ENCODE measurements at regions not wholly inside any gene's neighbourhood (a gene's known extent, or its start where the extent isn't known, plus 50 kb on each side); places are given as distances from the start of the nearest gene placed in this dataset.
A peak's percentile ranks its signal among the peaks of the same experiment; 100 is the strongest.

GRCh38 chr4:59240011-59240410 lies 1960.1 kb upstream of the ADGRL3 start:
- H3K23me2 ChIP-seq (ENCODE audit: low read depth, low read length) = no peaks in the 10 kb centered on the region
- H3K4me1 ChIP-seq (replicated peaks in 1 of 4; ENCODE audit: control insufficient read depth in 3 of 4, insufficient read depth in 4 of 4, low read length in 3 of 4) = no peaks in the 10 kb centered on the region
- H2BK12ac ChIP-seq (ENCODE audit: low read depth, low read length) = no peak overlapping the region
- 74% methylated on average over 7 of the region's 7 CpGs; no CpG with 5 or more reads in 1 of the 2 experiments for WGBS, 2 experiments (ENCODE audit: extremely low coverage in 1 of 2, insufficient coverage in 1 of 2, insufficient read length in 1 of 2, insufficient replicate concordance in 2 of 2, low coverage in 1 of 2, low lambda C conversion rate in 2 of 2, missing lambda C conversion rate in 1 of 2)
- H3K36me3 ChIP-seq (ENCODE audit: control insufficient read depth in 2 of 4, insufficient read depth in 4 of 4, low read length in 3 of 4) = no peaks in the 10 kb centered on the region
- no peak overlapping the region for H3K23ac ChIP-seq (ENCODE audit: insufficient read length)
- H3K14ac ChIP-seq (ENCODE audit: insufficient read length) = no peak overlapping the region
- FAIRE-seq = no peak
- H2BK20ac ChIP-seq (ENCODE audit: low read length) = no peak overlapping the region; the same call in 1 of the 2 replicates
- H3K9ac ChIP-seq (replicated peaks in 1 of 4; ENCODE audit: extremely low read depth in 1 of 4, low read depth in 3 of 4, low read length in 3 of 4) = no peak overlapping the region
- H2BK120ac ChIP-seq (replicated peaks; ENCODE audit: low read depth, low read length) = no peak overlapping the region
- no peak overlapping the region for H2BK5ac ChIP-seq (ENCODE audit: low read depth, low read length)
- no peaks in the 10 kb centered on the region for H3K79me2 ChIP-seq (ENCODE audit: control insufficient read depth in 1 of 2, insufficient read depth in 2 of 2, low read length in 2 of 2)
- no peak overlapping the region for H2AK5ac ChIP-seq (ENCODE audit: low read depth, low read length)
- ChIA-PET POLR2A (ENCODE audit: partially characterized antibody) (no interaction called here), CTCF (ENCODE audit: partially characterized antibody) (no interaction called here)
- H4K5ac ChIP-seq (ENCODE audit: insufficient read length, low read depth, low read length) = no peak overlapping the region
- DNase-seq (ENCODE audit: low read depth in 1 of 2, low spot score in 2 of 2) = no peak
- H3K4me2 ChIP-seq (ENCODE audit: insufficient read depth in 1 of 2, low read depth in 2 of 2, low read length in 2 of 2) = no peak overlapping the region
- 0 out of 4 replicates have a peak, but pooled peaks cover 2 to 3% of the 10 kb centered on the region in 2 experiments for H3K9me3 ChIP-seq (ENCODE audit: insufficient read depth in 2 of 2, low read depth in 1 of 2, low read length in 1 of 2)
- H3K56ac ChIP-seq (replicated peaks; ENCODE audit: insufficient read length, low read depth, low read length) = no peak overlapping the region
- H3K27me3 ChIP-seq (replicated peaks in 1 of 4; ENCODE audit: control insufficient read depth in 3 of 4, extremely low read depth in 1 of 4, insufficient read depth in 3 of 4, low read length in 3 of 4) = no peaks in the 10 kb centered on the region
- H4K20me1 ChIP-seq (replicated peaks in 1 of 2; ENCODE audit: control insufficient read depth in 1 of 2, insufficient read depth in 2 of 2, low read length in 2 of 2) = no peaks in the 10 kb centered on the region
- no peak overlapping the region for H2BK15ac ChIP-seq (ENCODE audit: low read length)
- peak overlapping the region; percentile 81 for H2AFZ ChIP-seq (ENCODE audit: low read length)
- no peak overlapping the region for H3K27ac ChIP-seq (ENCODE audit: low read depth, low read length)
- H3K79me1 ChIP-seq (ENCODE audit: low read depth, low read length) = no peaks in the 10 kb centered on the region
- H3K4me3 ChIP-seq (ENCODE audit: extremely low read depth in 1 of 4, insufficient read depth in 2 of 4, low read depth in 3 of 4, low read length in 4 of 4) = no peak overlapping the region
- H3K18ac ChIP-seq (ENCODE audit: extremely low read depth, low read length) = no peak overlapping the region
- no peak overlapping the region for H4K8ac ChIP-seq (ENCODE audit: extremely low read depth, insufficient read depth, low read length)
- no peak overlapping the region for H3K4ac ChIP-seq (replicated peaks; ENCODE audit: insufficient read length, low read depth, low read length)
- H4K91ac ChIP-seq (replicated peaks; ENCODE audit: insufficient read length, low read length) = no peak overlapping the region
- TF ChIP-seq CTBP2 (IDR thresholded peaks at IDR 0.05; ENCODE audit: borderline replicate concordance, insufficient read depth, insufficient read length, low read length) (no peak), CREB1 (IDR thresholded peaks at IDR 0.05) (no peak), CBX5 (IDR thresholded peaks at IDR 0.05; ENCODE audit: low read depth, low read length) (no peak), CEBPB (IDR thresholded peaks at IDR 0.05; ENCODE audit: low read depth, low read length) (no peak), EGR1 (IDR thresholded peaks at IDR 0.05; ENCODE audit: borderline replicate concordance, low read depth, low read length) (no peak), ASH2L (IDR thresholded peaks at IDR 0.05; ENCODE audit: low read length) (no peak), SRF (IDR thresholded peaks at IDR 0.05; ENCODE audit: low read depth, low read length) (no peak), TCF12 (IDR thresholded peaks at IDR 0.05; ENCODE audit: low read depth, low read length) (no peak), RBBP5 (IDR thresholded peaks at IDR 0.05; ENCODE audit: borderline replicate concordance, low read depth, low read length) (no peak), SP4 (IDR thresholded peaks at IDR 0.05; ENCODE audit: low read length) (no peak), NANOG (IDR thresholded peaks at IDR 0.05; ENCODE audit: insufficient read depth, low read depth, low read length, poor library complexity, severe bottlenecking) (no peak), E2F6 (IDR thresholded peaks at IDR 0.05) (no peak), ATF2 (IDR thresholded peaks at IDR 0.05; ENCODE audit: low read length) (no peak), KDM1A (IDR thresholded peaks at IDR 0.05; ENCODE audit: borderline replicate concordance, low read length) (no peak)
